ENCODE measurements at regions not wholly inside any gene's neighbourhood (a gene's known extent, or its start where the extent isn't known, plus 50 kb on each side); places are given as distances from the start of the nearest gene placed in this dataset.
A peak's percentile ranks its signal among the peaks of the same experiment; 100 is the strongest.

DNA sequence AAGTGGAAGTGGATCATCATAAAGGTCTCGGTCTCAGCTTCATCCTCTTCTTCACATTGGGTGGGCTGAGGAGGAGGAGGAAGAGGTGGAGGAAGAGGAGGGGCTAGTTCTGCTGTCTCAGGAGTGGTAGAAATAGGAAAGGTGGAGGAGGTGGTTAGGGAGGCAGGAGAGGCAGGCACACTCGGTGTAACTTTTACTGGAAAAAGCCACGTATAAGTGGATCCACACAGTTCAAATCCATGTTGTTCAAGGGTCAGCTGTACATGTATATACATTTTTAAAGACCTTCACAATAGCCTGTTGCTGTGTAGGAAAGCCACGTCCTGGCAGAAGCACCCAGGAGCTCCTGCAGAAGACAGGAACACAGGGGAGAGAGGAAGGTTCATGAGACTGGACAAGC is 110.3 kb upstream of the RAB12 start:
- peaks cover 3% of the 10 kb centered on the region for H3K4me1 Mint-ChIP-seq (ENCODE audit: low read depth)
- peak overlapping the region; percentile 42 for H3K27ac Mint-ChIP-seq
- DNase-seq (ENCODE audit: low spot score, unreplicated experiment): no peak

DNA sequence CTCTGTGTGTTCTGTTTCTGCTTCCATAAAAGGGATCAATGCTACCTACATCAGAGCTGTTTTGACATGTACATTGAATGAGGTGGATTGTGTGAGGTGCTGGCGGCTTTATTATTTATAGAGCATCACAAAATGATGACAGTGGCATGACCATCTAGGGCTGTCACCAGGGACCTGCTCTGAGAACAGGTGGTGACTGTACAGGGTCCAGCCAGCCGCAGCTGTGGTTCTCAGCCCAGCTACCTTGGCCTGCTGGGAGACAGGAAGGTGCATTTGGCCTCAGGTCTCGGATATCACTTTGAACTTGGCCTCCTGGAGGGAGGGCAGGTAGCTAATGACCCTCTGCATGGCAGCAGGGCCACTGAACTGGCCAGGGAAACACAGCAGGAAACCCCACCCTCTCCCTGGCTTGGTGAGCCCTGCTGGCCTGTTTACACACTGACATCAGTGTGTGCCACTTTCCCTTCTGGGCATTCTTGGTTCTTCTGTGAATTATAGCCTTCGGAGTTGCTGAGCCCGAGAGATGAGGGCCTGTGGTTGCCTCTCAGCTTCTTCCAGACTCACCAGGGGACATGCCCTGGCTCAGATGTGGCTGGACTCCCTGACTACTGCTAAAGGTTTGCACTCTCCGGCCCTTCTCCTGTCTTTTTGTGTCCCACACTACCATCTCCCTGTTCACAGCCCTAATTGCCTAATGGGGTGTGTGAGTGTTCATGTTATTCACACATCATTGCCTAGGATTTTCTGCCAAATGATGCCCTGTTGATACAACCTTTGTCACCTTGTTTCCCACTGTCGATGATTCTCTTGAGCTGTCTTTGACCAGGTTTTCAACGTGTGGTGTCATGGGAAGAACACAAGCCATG is 109.2 kb upstream of the RAB12 start:
- Mint-ChIP-seq H3K36me3 (ENCODE audit: insufficient read depth) (no peaks in the 10 kb centered on the region), H3K4me3 (ENCODE audit: low read depth) (no peak overlapping the region)

More for the DNA sequence above, 110.3 kb upstream of the RAB12 start:
- no peak for TF ChIP-seq CTCF (IDR thresholded peaks at IDR 0.05; ENCODE audit: unreplicated experiment)
- H3K27me3 Mint-ChIP-seq: peaks cover 11% of the 10 kb centered on the region
- peaks cover 3% of the 10 kb centered on the region for H3K9me3 Mint-ChIP-seq (ENCODE audit: low read depth)
- no peak overlapping the region for H3K4me3 Mint-ChIP-seq (ENCODE audit: low read depth)
- H3K36me3 Mint-ChIP-seq (ENCODE audit: insufficient read depth): no peaks in the 10 kb centered on the region

GRCh38 chr18:8501044-8501443 is 108.2 kb upstream of the RAB12 start:
- no peak for DNase-seq (ENCODE audit: low spot score, unreplicated experiment)
- Mint-ChIP-seq H3K27ac (no peak overlapping the region), H3K4me1 (ENCODE audit: low read depth) (peaks cover 3% of the 10 kb centered on the region), H3K9me3 (ENCODE audit: low read depth) (peaks cover 3% of the 10 kb centered on the region), H3K4me3 (ENCODE audit: low read depth) (no peak overlapping the region), H3K27me3 (no peaks in the 10 kb centered on the region), H3K36me3 (ENCODE audit: insufficient read depth) (no peaks in the 10 kb centered on the region)
- no peak for TF ChIP-seq CTCF (IDR thresholded peaks at IDR 0.05; ENCODE audit: unreplicated experiment)

More for the DNA sequence above, 109.2 kb upstream of the RAB12 start:
- Mint-ChIP-seq H3K27me3 (peaks cover 8% of the 10 kb centered on the region), H3K9me3 (ENCODE audit: low read depth) (peaks cover 3% of the 10 kb centered on the region), H3K4me1 (ENCODE audit: low read depth) (peaks cover 3% of the 10 kb centered on the region), H3K27ac (no peak overlapping the region)
- no peak for DNase-seq (ENCODE audit: low spot score, unreplicated experiment)
- TF ChIP-seq CTCF (IDR thresholded peaks at IDR 0.05; ENCODE audit: unreplicated experiment): no peak

GRCh38 chr18:8503248-8503647 is 106.0 kb upstream of the RAB12 start:
- Mint-ChIP-seq H3K27ac (no peak overlapping the region), H3K4me1 (ENCODE audit: low read depth) (peaks cover 3% of the 10 kb centered on the region), H3K4me3 (ENCODE audit: low read depth) (no peak overlapping the region), H3K9me3 (ENCODE audit: low read depth) (peaks cover under 1% of the 10 kb centered on the region), H3K36me3 (ENCODE audit: insufficient read depth) (no peaks in the 10 kb centered on the region), H3K27me3 (no peaks in the 10 kb centered on the region)
- DNase-seq (ENCODE audit: low spot score, unreplicated experiment): no peak
- TF ChIP-seq CTCF (IDR thresholded peaks at IDR 0.05; ENCODE audit: unreplicated experiment): no peak

GRCh38 chr18:8504424-8504823 is 104.8 kb upstream of the RAB12 start:
- Mint-ChIP-seq H3K4me3 (ENCODE audit: low read depth) (no peak overlapping the region), H3K27me3 (no peaks in the 10 kb centered on the region), H3K9me3 (ENCODE audit: low read depth) (no peaks in the 10 kb centered on the region), H3K4me1 (ENCODE audit: low read depth) (peaks cover 3% of the 10 kb centered on the region), H3K36me3 (ENCODE audit: insufficient read depth) (no peaks in the 10 kb centered on the region), H3K27ac (no peak overlapping the region)
- no peak for DNase-seq (ENCODE audit: low spot score, unreplicated experiment)
- no peak for TF ChIP-seq CTCF (IDR thresholded peaks at IDR 0.05; ENCODE audit: unreplicated experiment)

Measured in progenitor cell of endocrine pancreas (in vitro differentiated cells).